ENCODE measurements at regions not wholly inside any gene's neighbourhood (a gene's known extent, or its start where the extent isn't known, plus 50 kb on each side); places are given as distances from the start of the nearest gene placed in this dataset.
"Not testable (repeated sequence)": the region's sequence is repeated elsewhere in the genome, so short reads cannot be mapped to it uniquely, and the experiment has no call there.

DNA sequence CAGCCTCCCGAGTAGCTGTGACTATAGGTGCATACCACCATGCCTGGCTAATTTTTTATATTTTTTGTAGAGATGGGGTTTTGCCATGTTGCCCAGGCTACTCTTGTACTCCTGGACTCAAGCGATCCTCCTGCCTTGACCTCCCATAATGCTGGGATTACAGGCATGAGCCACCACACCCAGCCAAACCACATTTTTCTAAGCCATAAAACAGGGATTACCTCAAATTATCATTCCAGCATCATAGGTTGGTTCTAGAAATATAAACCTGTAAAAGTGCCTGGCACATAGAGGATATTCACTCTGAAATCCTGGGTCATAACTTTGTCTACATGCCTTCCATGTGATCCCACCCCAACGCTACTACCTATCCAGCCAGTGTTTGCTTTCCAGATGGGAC lies 59.4 kb upstream of the JAK1 start:
- peaks cover 12% of the 10 kb centered on the region for H3K36me3 Mint-ChIP-seq (ENCODE audit: low read depth)
- DNase-seq = no peak
- H3K9me3 ChIP-seq (ENCODE audit: control insufficient read depth, low read length) = peaks cover 11% of the 10 kb centered on the region
- peaks cover 3% of the 10 kb centered on the region for H3K4me1 ChIP-seq (ENCODE audit: control insufficient read depth, insufficient read depth, low read length)
- no peak overlapping the region for H3K4me3 ChIP-seq (ENCODE audit: low read length)
- H3K4me3 Mint-ChIP-seq = no peak overlapping the region
- H3K27me3 ChIP-seq (ENCODE audit: control insufficient read depth, insufficient read depth, low read length, poor library complexity, severe bottlenecking) = no peaks in the 10 kb centered on the region
- H3K27ac Mint-ChIP-seq = no peak overlapping the region
- TF ChIP-seq, protein P1, sequence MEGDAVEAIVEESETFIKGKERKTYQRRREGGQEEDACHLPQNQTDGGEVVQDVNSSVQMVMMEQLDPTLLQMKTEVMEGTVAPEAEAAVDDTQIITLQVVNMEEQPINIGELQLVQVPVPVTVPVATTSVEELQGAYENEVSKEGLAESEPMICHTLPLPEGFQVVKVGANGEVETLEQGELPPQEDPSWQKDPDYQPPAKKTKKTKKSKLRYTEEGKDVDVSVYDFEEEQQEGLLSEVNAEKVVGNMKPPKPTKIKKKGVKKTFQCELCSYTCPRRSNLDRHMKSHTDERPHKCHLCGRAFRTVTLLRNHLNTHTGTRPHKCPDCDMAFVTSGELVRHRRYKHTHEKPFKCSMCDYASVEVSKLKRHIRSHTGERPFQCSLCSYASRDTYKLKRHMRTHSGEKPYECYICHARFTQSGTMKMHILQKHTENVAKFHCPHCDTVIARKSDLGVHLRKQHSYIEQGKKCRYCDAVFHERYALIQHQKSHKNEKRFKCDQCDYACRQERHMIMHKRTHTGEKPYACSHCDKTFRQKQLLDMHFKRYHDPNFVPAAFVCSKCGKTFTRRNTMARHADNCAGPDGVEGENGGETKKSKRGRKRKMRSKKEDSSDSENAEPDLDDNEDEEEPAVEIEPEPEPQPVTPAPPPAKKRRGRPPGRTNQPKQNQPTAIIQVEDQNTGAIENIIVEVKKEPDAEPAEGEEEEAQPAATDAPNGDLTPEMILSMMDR (conservative IDR thresholded peaks at IDR 0.05) = no peak
- peaks cover 9% of the 10 kb centered on the region for H3K9me3 Mint-ChIP-seq
- H3K27ac ChIP-seq (ENCODE audit: low read depth, low read length) = no peak overlapping the region
- no peak overlapping the region for H3K9ac ChIP-seq (ENCODE audit: extremely low read depth, low read length, poor library complexity, severe bottlenecking)
- peaks cover 14% of the 10 kb centered on the region for H3K4me1 Mint-ChIP-seq
- no peaks in the 10 kb centered on the region for H3K36me3 ChIP-seq (ENCODE audit: control insufficient read depth, insufficient read depth, low read length)
- 93 to 95% methylated on average over 2 to 3 of the region's 3 CpGs for WGBS, 2 experiments (ENCODE audit: insufficient coverage in 1 of 2, insufficient read length in 1 of 2)
- H3K27me3 Mint-ChIP-seq (ENCODE audit: insufficient read depth) = peaks cover 1% of the 10 kb centered on the region

DNA sequence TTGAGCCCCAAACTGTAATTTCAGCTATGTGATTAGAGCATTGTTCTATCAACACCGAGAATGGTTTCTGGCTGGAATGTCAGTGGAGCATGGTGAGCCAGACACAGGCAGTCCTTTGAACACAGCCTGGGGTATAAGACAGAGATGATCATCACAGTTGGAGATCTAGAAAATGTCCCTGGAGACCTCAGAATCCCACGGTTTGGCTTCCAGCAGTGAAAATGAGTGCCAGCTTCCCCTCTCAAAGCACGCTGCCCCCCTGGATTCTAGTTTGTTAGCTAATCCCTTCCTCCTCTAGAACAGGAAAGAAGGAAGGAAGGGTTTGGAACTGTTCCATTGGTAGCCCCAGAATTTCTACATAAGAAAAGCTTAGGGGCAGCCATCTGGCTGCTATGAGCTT lies 59.9 kb upstream of the JAK1 start:
- Histone ChIP-seq H3K36me3 (ENCODE audit: control insufficient read depth, insufficient read depth, low read length) (no peaks in the 10 kb centered on the region), H3K27me3 (ENCODE audit: control insufficient read depth, insufficient read depth, low read length, poor library complexity, severe bottlenecking) (no peaks in the 10 kb centered on the region), H3K9me3 (ENCODE audit: control insufficient read depth, low read length) (peaks cover 11% of the 10 kb centered on the region), H3K4me1 (ENCODE audit: control insufficient read depth, insufficient read depth, low read length) (peaks cover 3% of the 10 kb centered on the region), H3K27ac (ENCODE audit: low read depth, low read length) (no peak overlapping the region), H3K4me3 (ENCODE audit: low read length) (no peak overlapping the region), H3K9ac (ENCODE audit: extremely low read depth, low read length, poor library complexity, severe bottlenecking) (no peak overlapping the region)
- H3K4me1 Mint-ChIP-seq = peaks cover 12% of the 10 kb centered on the region
- TF ChIP-seq, protein P1 (conservative IDR thresholded peaks at IDR 0.05) = no peak
- peaks cover 1% of the 10 kb centered on the region for H3K27me3 Mint-ChIP-seq (ENCODE audit: insufficient read depth)
- no peak overlapping the region for H3K27ac Mint-ChIP-seq
- 45 to 58% methylated on average over 1 to 3 of the region's 3 CpGs for WGBS, 2 experiments (ENCODE audit: insufficient coverage in 1 of 2, insufficient read length in 1 of 2)
- no peak overlapping the region for H3K4me3 Mint-ChIP-seq
- DNase-seq = peak; percentile 87
- peaks cover 9% of the 10 kb centered on the region for H3K9me3 Mint-ChIP-seq
- peaks cover 12% of the 10 kb centered on the region for H3K36me3 Mint-ChIP-seq (ENCODE audit: low read depth)

DNA sequence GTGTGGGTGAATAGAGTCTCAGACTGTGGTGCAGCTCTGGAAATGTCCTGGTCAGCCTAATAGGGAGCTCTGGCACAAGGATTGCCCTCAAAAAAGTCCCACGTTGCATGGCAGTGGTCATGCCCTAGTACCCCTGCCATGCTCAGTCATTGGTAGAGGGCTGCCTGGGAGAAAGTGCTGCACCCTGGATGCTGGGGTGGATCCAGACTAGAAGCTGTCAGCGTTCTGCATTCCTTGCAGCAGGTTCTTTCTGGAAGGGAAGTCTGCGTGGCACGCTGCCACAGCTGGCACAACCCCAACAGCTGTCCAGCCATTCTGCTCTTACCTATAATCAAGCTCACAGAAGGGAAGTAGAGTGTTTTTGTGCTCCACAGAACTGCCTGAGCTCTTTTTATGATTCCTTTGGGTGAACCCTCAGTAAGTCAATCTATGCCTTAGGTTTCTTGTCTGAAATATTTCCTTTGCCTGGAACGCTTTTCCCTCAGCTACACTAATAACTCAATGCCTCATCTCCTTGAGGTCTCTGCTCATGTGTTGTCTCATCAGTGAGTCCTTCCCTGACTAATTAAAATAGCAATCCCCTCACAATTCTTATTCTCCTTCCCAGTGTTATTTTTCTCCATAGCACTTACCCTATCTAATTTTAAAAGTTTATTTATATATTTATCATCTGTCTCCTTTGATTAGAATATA lies 61.5 kb upstream of the JAK1 start:
- WGBS, 2 experiments (ENCODE audit: insufficient coverage in 1 of 2, insufficient read length in 1 of 2) = 89 to 95% methylated on average over 4 to 5 of the region's 5 CpGs
- H3K27ac ChIP-seq (ENCODE audit: low read depth, low read length) = no peak overlapping the region
- Mint-ChIP-seq H3K4me1 (peaks cover 12% of the 10 kb centered on the region), H3K27ac (no peak overlapping the region), H3K4me3 (no peak overlapping the region), H3K9me3 (peaks cover 9% of the 10 kb centered on the region), H3K27me3 (ENCODE audit: insufficient read depth) (peaks cover 1% of the 10 kb centered on the region), H3K36me3 (ENCODE audit: low read depth) (peaks cover 12% of the 10 kb centered on the region)
- H3K36me3 ChIP-seq (ENCODE audit: control insufficient read depth, insufficient read depth, low read length) = no peaks in the 10 kb centered on the region
- H3K4me1 ChIP-seq (ENCODE audit: control insufficient read depth, insufficient read depth, low read length) = peaks cover 3% of the 10 kb centered on the region
- DNase-seq = no peak
- TF ChIP-seq, protein P1 (conservative IDR thresholded peaks at IDR 0.05) = no peak
- peaks cover 11% of the 10 kb centered on the region for H3K9me3 ChIP-seq (ENCODE audit: control insufficient read depth, low read length)
- no peak overlapping the region for H3K4me3 ChIP-seq (ENCODE audit: low read length)
- H3K27me3 ChIP-seq (ENCODE audit: control insufficient read depth, insufficient read depth, low read length, poor library complexity, severe bottlenecking) = no peaks in the 10 kb centered on the region
- no peak overlapping the region for H3K9ac ChIP-seq (ENCODE audit: extremely low read depth, low read length, poor library complexity, severe bottlenecking)

DNA sequence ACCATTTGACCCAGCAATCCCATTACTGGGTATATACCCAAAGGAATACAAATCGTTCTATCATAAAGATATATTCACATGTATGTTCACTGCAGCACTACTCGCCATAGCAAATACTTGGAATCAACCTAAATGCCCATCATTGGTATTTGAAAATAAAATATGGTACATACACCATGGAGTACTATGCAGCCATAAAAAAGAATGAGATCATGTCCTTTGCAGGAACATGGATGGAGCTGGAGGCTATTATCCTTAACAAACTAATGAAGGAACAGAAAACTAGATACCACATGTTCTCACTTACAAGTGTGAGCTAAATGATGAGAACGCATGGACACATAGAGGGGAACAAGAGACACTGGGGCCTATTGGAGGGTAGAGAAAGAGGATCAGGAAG lies 63.1 kb upstream of the JAK1 start:
- H3K4me3 Mint-ChIP-seq; H3K27ac Mint-ChIP-seq; H3K4me1 ChIP-seq (ENCODE audit: control insufficient read depth, insufficient read depth, low read length); H3K9me3 Mint-ChIP-seq; H3K36me3 ChIP-seq (ENCODE audit: control insufficient read depth, insufficient read depth, low read length); H3K36me3 Mint-ChIP-seq (ENCODE audit: low read depth); H3K27me3 ChIP-seq (ENCODE audit: control insufficient read depth, insufficient read depth, low read length, poor library complexity, severe bottlenecking); DNase-seq; H3K27ac ChIP-seq (ENCODE audit: low read depth, low read length); H3K9ac ChIP-seq (ENCODE audit: extremely low read depth, low read length, poor library complexity, severe bottlenecking); H3K27me3 Mint-ChIP-seq (ENCODE audit: insufficient read depth); H3K4me3 ChIP-seq (ENCODE audit: low read length): not testable (repeated sequence)
- H3K4me1 Mint-ChIP-seq = peaks cover 12% of the 10 kb centered on the region
- 93 to 100% methylated on average over 1 to 3 of the region's 3 CpGs for WGBS, 2 experiments (ENCODE audit: insufficient coverage in 1 of 2, insufficient read length in 1 of 2)
- peaks cover 11% of the 10 kb centered on the region for H3K9me3 ChIP-seq (ENCODE audit: control insufficient read depth, low read length)

DNA sequence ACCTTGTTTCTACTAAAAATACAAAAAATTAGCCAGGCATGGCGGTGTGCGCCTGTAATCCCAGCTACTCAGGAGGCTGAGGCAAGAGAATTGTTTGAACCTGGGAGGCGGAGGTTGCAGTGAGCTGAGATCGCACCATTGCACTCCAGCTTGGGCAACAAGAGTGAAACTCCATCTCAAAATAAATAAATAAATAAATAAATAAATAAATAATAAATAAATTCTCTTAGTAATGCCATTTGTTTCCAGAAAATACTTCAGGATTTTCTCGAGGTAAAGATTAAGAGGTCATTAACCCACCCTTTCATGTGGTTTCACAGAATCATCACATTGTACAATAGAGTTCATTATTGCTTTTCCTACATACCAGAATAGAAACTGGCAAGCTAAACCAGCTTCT lies 68.5 kb upstream of the JAK1 start:
- H3K27me3 ChIP-seq (ENCODE audit: control insufficient read depth, insufficient read depth, low read length, poor library complexity, severe bottlenecking); H3K4me1 ChIP-seq (ENCODE audit: control insufficient read depth, insufficient read depth, low read length); H3K27ac ChIP-seq (ENCODE audit: low read depth, low read length); H3K9me3 ChIP-seq (ENCODE audit: control insufficient read depth, low read length); H3K9ac ChIP-seq (ENCODE audit: extremely low read depth, low read length, poor library complexity, severe bottlenecking); H3K36me3 ChIP-seq (ENCODE audit: control insufficient read depth, insufficient read depth, low read length); H3K4me3 Mint-ChIP-seq; H3K27ac Mint-ChIP-seq; DNase-seq; H3K27me3 Mint-ChIP-seq (ENCODE audit: insufficient read depth); H3K4me3 ChIP-seq (ENCODE audit: low read length); H3K4me1 Mint-ChIP-seq; H3K9me3 Mint-ChIP-seq: not testable (repeated sequence)
- WGBS, 2 experiments (ENCODE audit: insufficient coverage in 1 of 2, insufficient read length in 1 of 2) = 88 to 98% methylated on average over 4 to 5 of the region's 5 CpGs
- peaks cover 11% of the 10 kb centered on the region for H3K36me3 Mint-ChIP-seq (ENCODE audit: low read depth)
